GM23338 (cell line): ENCODE measurements at regions not wholly inside any gene's neighbourhood (a gene's known extent, or its start where the extent isn't known, plus 50 kb on each side); places are given as distances from the start of the nearest gene placed in this dataset.

ENCODE experiments used
- CREB1 ChIP-seq: fragments of 250-450 bp; sonication (Bioruptor Pico); IDR thresholded peaks from 2 replicates; pipeline ENCODE4 v1.5.0; 2020; ENCODE audit warnings: low read depth, mild to moderate bottlenecking, moderate library complexity
- ETS1 ChIP-seq: IDR thresholded peaks from 2 replicates; pipeline ENCODE4 v1.6.1; 2016; ENCODE audit warnings: antibody characterized with exemption
- EZH2 ChIP-seq: fragments of 200-600 bp; sonication (generic); IDR thresholded peaks from one replicate; pipeline ENCODE4 v1.8.0; 2017; ENCODE audit warnings: antibody characterized with exemption, mild to moderate bottlenecking, low read depth; ENCODE audit not compliant: unreplicated experiment
- EZH2phosphoT487 ChIP-seq: fragments of 200-600 bp; sonication (generic); IDR thresholded peaks from one replicate; pipeline ENCODE4 v1.8.1; 2018; ENCODE audit warnings: antibody characterized with exemption; ENCODE audit not compliant: unreplicated experiment
- POLR2AphosphoS5 ChIP-seq: IDR thresholded peaks from 2 replicates; pipeline ENCODE4 v1.6.1; 2016; ENCODE audit warnings: antibody characterized with exemption, low read depth
- ZNF114 ChIP-seq: fragments of 250-450 bp; sonication (Bioruptor Pico); IDR thresholded peaks from 2 replicates; pipeline ENCODE4 v1.5.0; 2020; ENCODE audit warnings: mild to moderate bottlenecking, moderate library complexity
- TF ChIP-seq, protein P1 (sequence below), 2 experiments: fragments of 200-600 bp in 1 of 2; sonication (generic) in 1 of 2; conservative IDR thresholded peaks; 2 replicates each; pipeline versions ENCODE4 v1.5.1 to v1.6.1; 2016 to 2017; ENCODE audit warnings: antibody characterized with exemption in 2 of 2, low read depth in 2 of 2, mild to moderate bottlenecking in 2 of 2, moderate library complexity in 1 of 2
- TF ChIP-seq, protein P2 (sequence below): IDR thresholded peaks from one replicate; pipeline ENCODE4 v1.6.1; 2018; ENCODE audit warnings: antibody characterized with exemption; ENCODE audit not compliant: unreplicated experiment

DNA sequence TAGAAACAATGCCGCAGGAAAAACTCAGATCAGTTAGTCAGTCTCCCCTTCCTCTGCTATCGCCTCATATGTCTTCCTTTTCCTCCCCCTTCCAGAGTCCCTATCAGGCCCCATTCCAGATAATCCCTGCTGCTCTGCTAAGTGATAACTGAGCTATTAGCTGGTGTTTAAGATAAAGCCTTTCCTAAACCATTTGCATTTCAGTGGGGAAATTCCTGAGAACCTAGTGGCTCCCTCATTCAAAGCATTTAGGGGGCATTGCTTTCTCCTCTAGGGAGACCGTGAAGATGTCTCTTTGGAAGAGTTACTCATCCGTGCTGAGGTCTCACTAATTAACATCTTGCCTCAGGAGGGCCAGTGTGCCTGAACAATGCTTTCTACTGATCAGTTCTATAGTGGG, 401.6 kb downstream of the NPIPA7 start:
- TF ChIP-seq, protein P1, sequence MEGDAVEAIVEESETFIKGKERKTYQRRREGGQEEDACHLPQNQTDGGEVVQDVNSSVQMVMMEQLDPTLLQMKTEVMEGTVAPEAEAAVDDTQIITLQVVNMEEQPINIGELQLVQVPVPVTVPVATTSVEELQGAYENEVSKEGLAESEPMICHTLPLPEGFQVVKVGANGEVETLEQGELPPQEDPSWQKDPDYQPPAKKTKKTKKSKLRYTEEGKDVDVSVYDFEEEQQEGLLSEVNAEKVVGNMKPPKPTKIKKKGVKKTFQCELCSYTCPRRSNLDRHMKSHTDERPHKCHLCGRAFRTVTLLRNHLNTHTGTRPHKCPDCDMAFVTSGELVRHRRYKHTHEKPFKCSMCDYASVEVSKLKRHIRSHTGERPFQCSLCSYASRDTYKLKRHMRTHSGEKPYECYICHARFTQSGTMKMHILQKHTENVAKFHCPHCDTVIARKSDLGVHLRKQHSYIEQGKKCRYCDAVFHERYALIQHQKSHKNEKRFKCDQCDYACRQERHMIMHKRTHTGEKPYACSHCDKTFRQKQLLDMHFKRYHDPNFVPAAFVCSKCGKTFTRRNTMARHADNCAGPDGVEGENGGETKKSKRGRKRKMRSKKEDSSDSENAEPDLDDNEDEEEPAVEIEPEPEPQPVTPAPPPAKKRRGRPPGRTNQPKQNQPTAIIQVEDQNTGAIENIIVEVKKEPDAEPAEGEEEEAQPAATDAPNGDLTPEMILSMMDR (conservative IDR thresholded peaks at IDR 0.05; ENCODE audit: low read depth in 2 of 2), result no peak
- TF ChIP-seq POLR2AphosphoS5, result no peak
- TF ChIP-seq EZH2phosphoT487, result no peak
- TF ChIP-seq CREB1 (CRISPR knock-in tag), result no peak
- no peak; the same call in 1 of the 2 replicates for TF ChIP-seq ZNF114
- TF ChIP-seq EZH2, result no peak
- TF ChIP-seq, protein P2, sequence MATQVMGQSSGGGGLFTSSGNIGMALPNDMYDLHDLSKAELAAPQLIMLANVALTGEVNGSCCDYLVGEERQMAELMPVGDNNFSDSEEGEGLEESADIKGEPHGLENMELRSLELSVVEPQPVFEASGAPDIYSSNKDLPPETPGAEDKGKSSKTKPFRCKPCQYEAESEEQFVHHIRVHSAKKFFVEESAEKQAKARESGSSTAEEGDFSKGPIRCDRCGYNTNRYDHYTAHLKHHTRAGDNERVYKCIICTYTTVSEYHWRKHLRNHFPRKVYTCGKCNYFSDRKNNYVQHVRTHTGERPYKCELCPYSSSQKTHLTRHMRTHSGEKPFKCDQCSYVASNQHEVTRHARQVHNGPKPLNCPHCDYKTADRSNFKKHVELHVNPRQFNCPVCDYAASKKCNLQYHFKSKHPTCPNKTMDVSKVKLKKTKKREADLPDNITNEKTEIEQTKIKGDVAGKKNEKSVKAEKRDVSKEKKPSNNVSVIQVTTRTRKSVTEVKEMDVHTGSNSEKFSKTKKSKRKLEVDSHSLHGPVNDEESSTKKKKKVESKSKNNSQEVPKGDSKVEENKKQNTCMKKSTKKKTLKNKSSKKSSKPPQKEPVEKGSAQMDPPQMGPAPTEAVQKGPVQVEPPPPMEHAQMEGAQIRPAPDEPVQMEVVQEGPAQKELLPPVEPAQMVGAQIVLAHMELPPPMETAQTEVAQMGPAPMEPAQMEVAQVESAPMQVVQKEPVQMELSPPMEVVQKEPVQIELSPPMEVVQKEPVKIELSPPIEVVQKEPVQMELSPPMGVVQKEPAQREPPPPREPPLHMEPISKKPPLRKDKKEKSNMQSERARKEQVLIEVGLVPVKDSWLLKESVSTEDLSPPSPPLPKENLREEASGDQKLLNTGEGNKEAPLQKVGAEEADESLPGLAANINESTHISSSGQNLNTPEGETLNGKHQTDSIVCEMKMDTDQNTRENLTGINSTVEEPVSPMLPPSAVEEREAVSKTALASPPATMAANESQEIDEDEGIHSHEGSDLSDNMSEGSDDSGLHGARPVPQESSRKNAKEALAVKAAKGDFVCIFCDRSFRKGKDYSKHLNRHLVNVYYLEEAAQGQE, result no peak
- TF ChIP-seq ETS1, result no peak
